Left ventricle myocardium superior (tissue), 1 donor: ENCODE measurements at regions not wholly inside any gene's neighbourhood (a gene's known extent, or its start where the extent isn't known, plus 50 kb on each side); places are given as distances from the start of the nearest gene placed in this dataset.
"Not testable (repeated sequence)": the region's sequence is repeated elsewhere in the genome, so short reads cannot be mapped to it uniquely, and the experiment has no call there.

Experiments
- ATAC-seq: fragments of 200-7000 bp; cut with Tn5 transposase; one replicate; pipeline ENCODE4 v1.9.1; 2020; ENCODE audit warnings: mild to moderate bottlenecking, moderate library complexity
- DNase-seq: peaks from one replicate; pipeline ENCODE4 v3.0.0-alpha.2; 2020
- intact Hi-C: fragments of 100-400 bp; cut with micrococcal nuclease; formaldehyde crosslinking; loops from one replicate; pipeline ENCODE4 v1.11.0; 2022
- donor health status: DM: no; HTN: yes; CAD: no; lungs with severe emphysema.

- ATAC-seq, DNase-seq: not testable (repeated sequence)
Observed at GRCh38 chr15:24268536-24269165, 406.9 kb upstream of the NPAP1 start.

GRCh38 chr15:24269166-24269571, 406.4 kb upstream of the NPAP1 start:
- intact Hi-C loops, result no loop called here
- ATAC-seq (no peak), DNase-seq (no peak)

More at GRCh38 chr15:24268536-24269165, 406.9 kb upstream of the NPAP1 start:
- intact Hi-C loops, result not testable (repeated sequence)

GRCh38 chr15:24269923-24270322, 405.7 kb upstream of the NPAP1 start:
- ATAC-seq (no peak), DNase-seq (no peak)
- intact Hi-C loops, result no loop called here

GRCh38 chr15:24271496-24272244, 403.9 kb upstream of the NPAP1 start:
- DNase-seq, ATAC-seq, intact Hi-C loops: not testable (repeated sequence)

- intact Hi-C loops, result no loop called here
- ATAC-seq, result no peak
Observed at GRCh38 chr15:24292837-24293236, 382.7 kb upstream of the NPAP1 start.

GRCh38 chr15:24300804-24301368, 374.7 kb upstream of the NPAP1 start:
- intact Hi-C loops, ATAC-seq, DNase-seq: not testable (repeated sequence)

More at GRCh38 chr15:24292837-24293236, 382.7 kb upstream of the NPAP1 start:
- no peak for DNase-seq

- DNase-seq, intact Hi-C loops, ATAC-seq: not testable (repeated sequence)
Observed at GRCh38 chr15:24301999-24302398, 373.6 kb upstream of the NPAP1 start.

GRCh38 chr15:24304747-24305146, 370.8 kb upstream of the NPAP1 start:
- DNase-seq, ATAC-seq, intact Hi-C loops: not testable (repeated sequence)

- ATAC-seq, DNase-seq, intact Hi-C loops: not testable (repeated sequence)
Observed at GRCh38 chr15:24305643-24306042, 369.9 kb upstream of the NPAP1 start.

- DNase-seq, intact Hi-C loops, ATAC-seq: not testable (repeated sequence)
Observed at GRCh38 chr15:24309700-24310099, 365.9 kb upstream of the NPAP1 start.

GRCh38 chr15:24311692-24312091, 363.9 kb upstream of the NPAP1 start:
- ATAC-seq, DNase-seq, intact Hi-C loops: not testable (repeated sequence)

GRCh38 chr15:24316326-24316725, 359.2 kb upstream of the NPAP1 start:
- ATAC-seq, DNase-seq, intact Hi-C loops: not testable (repeated sequence)

- intact Hi-C loops, result no loop called here
- ATAC-seq, result no peak
- DNase-seq, result no peak
Observed at GRCh38 chr15:24318981-24319380, 356.6 kb upstream of the NPAP1 start.

- ATAC-seq, DNase-seq, intact Hi-C loops: not testable (repeated sequence)
Observed at GRCh38 chr15:24324096-24324495, 351.5 kb upstream of the NPAP1 start.

- ATAC-seq, DNase-seq, intact Hi-C loops: not testable (repeated sequence)
Observed at GRCh38 chr15:24326513-24326912, 349.1 kb upstream of the NPAP1 start.

GRCh38 chr15:24331964-24332363, 343.6 kb upstream of the NPAP1 start:
- intact Hi-C loops, DNase-seq, ATAC-seq: not testable (repeated sequence)

GRCh38 chr15:24341876-24342275, 333.7 kb upstream of the NPAP1 start:
- intact Hi-C loops, result not testable (repeated sequence)

GRCh38 chr15:24352777-24353176, 322.8 kb upstream of the NPAP1 start:
- ATAC-seq, intact Hi-C loops, DNase-seq: not testable (repeated sequence)

More at GRCh38 chr15:24341876-24342275, 333.7 kb upstream of the NPAP1 start:
- ATAC-seq, DNase-seq: not testable (repeated sequence)

- DNase-seq, ATAC-seq, intact Hi-C loops: not testable (repeated sequence)
Observed at GRCh38 chr15:24381103-24381502, 294.5 kb upstream of the NPAP1 start.

- ATAC-seq, DNase-seq, intact Hi-C loops: not testable (repeated sequence)
Observed at GRCh38 chr15:24385258-24385657, 290.3 kb upstream of the NPAP1 start.
